Effector memory CD4-positive, alpha-beta T cell (primary cell): ENCODE measurements at regions not wholly inside any gene's neighbourhood (a gene's known extent, or its start where the extent isn't known, plus 50 kb on each side); places are given as distances from the start of the nearest gene placed in this dataset.
"Not testable (repeated sequence)": the region's sequence is repeated elsewhere in the genome, so short reads cannot be mapped to it uniquely, and the experiment has no call there.

Experiments
- DNase-seq, 3 donors: peaks; one replicate each; pipeline ENCODE4 v3.0.0-alpha.2; 2020
- H3K27ac ChIP-seq: 2 replicates; pipeline ENCODE4 v1.7.0; 2013; ENCODE audit warnings: mild to moderate bottlenecking, low read length, moderate library complexity; ENCODE audit not compliant: insufficient read depth, poor library complexity, severe bottlenecking
- H3K27me3 ChIP-seq: replicated peaks from 2 replicates; pipeline ENCODE4 v1.7.0; 2013; ENCODE audit warnings: mild to moderate bottlenecking, low read length; ENCODE audit not compliant: insufficient read depth, control insufficient read depth, poor library complexity, severe bottlenecking
- H3K36me3 ChIP-seq: 2 replicates; pipeline ENCODE4 v1.7.0; 2013; ENCODE audit warnings: mild to moderate bottlenecking, low read length, moderate library complexity; ENCODE audit not compliant: control insufficient read depth, insufficient read depth
- H3K4me1 ChIP-seq: 2 replicates; pipeline ENCODE4 v1.7.0; 2013; ENCODE audit warnings: low read length, mild to moderate bottlenecking; ENCODE audit not compliant: control insufficient read depth, insufficient read depth, poor library complexity, severe bottlenecking
- H3K4me3 ChIP-seq: 2 replicates; pipeline ENCODE4 v1.7.0; 2013; ENCODE audit warnings: low read length, low read depth, mild to moderate bottlenecking; ENCODE audit not compliant: insufficient read depth, poor library complexity, severe bottlenecking
- H3K9me3 ChIP-seq: 2 replicates; pipeline ENCODE4 v1.7.0; 2013; ENCODE audit warnings: mild to moderate bottlenecking, low read length, moderate library complexity; ENCODE audit not compliant: control insufficient read depth

DNA sequence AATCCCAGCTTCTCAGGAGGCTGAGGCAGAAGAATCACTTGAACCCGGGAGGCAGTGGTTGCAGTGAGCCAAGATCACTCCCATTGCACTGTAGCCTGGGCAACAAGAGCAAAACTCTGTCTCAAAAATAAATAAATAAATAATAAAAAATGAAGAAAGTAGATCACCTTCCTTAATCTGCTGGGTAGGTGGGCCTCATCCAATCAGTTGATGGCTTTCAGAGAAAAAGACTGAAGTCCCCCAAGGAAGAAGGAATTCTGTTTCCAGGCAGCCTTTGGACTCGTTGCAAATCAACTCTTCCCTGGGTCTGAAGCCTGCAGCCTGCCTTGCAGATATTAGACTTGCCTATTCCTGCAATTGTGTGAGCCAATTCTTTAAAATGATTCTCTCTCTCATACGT, 136.5 kb downstream of the TFCP2L1 start:
- no peak for DNase-seq
- no peaks in the 10 kb centered on the region for H3K4me1 ChIP-seq
- H3K9me3 ChIP-seq, result no peaks in the 10 kb centered on the region
- H3K36me3 ChIP-seq, result no peaks in the 10 kb centered on the region
- H3K27ac ChIP-seq, result no peak overlapping the region
- no peaks in the 10 kb centered on the region for H3K27me3 ChIP-seq
- no peak overlapping the region for H3K4me3 ChIP-seq

DNA sequence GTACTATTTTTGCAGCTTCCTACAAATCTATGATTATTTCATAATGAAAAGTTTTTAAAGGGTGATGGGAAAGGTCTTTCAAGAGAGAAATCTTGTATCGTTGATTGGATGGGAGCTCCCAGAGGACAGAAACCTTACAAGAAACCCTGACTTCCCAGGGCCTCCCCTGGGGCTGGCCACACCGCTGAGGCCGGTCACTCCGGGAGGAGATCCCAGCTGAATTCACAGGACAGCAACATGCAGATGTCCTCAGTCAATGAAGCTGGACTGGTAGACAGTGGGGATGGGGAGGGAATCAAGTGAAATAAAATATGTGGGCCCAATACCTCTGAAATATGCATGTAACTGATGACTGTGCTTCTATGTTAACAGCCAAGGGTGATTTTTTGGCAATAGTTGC, 135.6 kb downstream of the TFCP2L1 start:
- Histone ChIP-seq H3K4me3 (no peak overlapping the region), H3K9me3 (no peaks in the 10 kb centered on the region)

DNA sequence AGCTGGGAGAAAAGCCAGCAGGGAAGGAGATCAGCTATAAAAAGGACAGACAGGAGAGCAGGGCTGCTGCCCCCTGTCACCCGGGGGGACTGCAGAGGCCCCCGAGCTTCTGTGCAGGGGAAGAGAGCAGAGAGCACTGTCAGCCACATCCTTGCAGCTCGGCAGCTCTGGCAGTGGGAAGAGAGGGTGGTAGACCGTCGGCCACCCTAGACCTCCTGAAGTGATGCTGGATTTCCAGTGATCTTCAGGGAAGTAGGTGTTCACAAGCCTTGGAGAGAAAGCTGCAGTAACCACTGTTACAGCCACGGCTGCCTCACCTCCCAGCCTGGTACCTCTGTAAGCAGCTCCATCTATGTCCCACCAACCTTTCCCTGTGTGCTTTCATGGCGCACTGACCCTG, 134.9 kb downstream of the TFCP2L1 start:
- no peaks in the 10 kb centered on the region for H3K27me3 ChIP-seq
- no peak overlapping the region for H3K4me3 ChIP-seq
- no peak overlapping the region for H3K27ac ChIP-seq
- H3K4me1 ChIP-seq, result no peaks in the 10 kb centered on the region
- no peaks in the 10 kb centered on the region for H3K36me3 ChIP-seq
- no peaks in the 10 kb centered on the region for H3K9me3 ChIP-seq
- no peak for DNase-seq

More for the DNA sequence above, 135.6 kb downstream of the TFCP2L1 start:
- no peak for DNase-seq
- no peaks in the 10 kb centered on the region for H3K36me3 ChIP-seq
- no peaks in the 10 kb centered on the region for H3K27me3 ChIP-seq
- no peaks in the 10 kb centered on the region for H3K4me1 ChIP-seq
- H3K27ac ChIP-seq, result no peak overlapping the region

GRCh38 chr2:121150713-121151112, 134.3 kb downstream of the TFCP2L1 start:
- no peak overlapping the region for H3K27ac ChIP-seq
- no peaks in the 10 kb centered on the region for H3K9me3 ChIP-seq
- no peak for DNase-seq

DNA sequence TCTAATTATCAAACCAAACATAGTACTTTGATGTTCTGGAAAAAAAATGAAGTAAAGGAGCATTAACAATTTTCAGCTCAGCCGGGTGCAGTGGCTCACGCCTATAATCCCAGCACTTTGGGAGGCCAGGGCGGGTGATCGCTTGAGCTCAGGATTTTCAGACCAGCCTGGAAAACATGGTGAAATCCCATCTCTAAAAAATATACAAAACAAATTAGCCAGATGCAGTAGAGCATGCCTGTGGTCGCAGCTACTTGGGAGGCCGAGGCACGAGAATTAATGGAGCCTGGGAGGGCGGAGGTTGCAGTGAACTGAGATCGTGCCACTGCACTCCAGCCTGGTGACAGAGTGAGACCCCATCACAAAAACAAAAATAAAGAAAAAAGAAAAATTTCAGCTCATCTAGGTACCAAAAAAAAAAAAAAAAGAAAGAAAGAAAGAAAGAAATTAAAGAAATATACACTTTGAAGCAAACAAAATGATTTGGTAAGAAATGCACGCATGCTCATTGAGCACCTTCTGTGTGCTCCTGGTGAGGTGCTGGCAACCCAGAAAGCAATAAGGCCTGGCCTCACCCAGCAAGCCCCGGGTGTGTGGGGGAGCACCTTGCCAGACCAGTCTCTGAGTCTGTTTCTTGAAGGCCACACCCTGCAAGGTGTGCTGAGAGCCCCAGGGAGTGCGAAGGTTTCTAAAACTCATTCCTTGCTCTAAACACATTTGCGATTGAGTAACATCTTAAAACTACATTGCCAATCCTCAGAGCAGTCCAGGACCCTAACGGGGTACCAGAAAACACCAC, 133.5 kb downstream of the TFCP2L1 start:
- no peak overlapping the region for H3K4me3 ChIP-seq
- H3K27me3 ChIP-seq, result no peaks in the 10 kb centered on the region
- no peak overlapping the region for H3K27ac ChIP-seq
- H3K36me3 ChIP-seq, result no peaks in the 10 kb centered on the region
- DNase-seq, result no peak
- no peaks in the 10 kb centered on the region for H3K4me1 ChIP-seq
- H3K9me3 ChIP-seq, result no peaks in the 10 kb centered on the region

More at GRCh38 chr2:121150713-121151112, 134.3 kb downstream of the TFCP2L1 start:
- H3K36me3 ChIP-seq, result no peaks in the 10 kb centered on the region
- H3K27me3 ChIP-seq, result no peaks in the 10 kb centered on the region
- H3K4me3 ChIP-seq, result no peak overlapping the region
- no peaks in the 10 kb centered on the region for H3K4me1 ChIP-seq

- no peaks in the 10 kb centered on the region for H3K27me3 ChIP-seq
- no peak overlapping the region for H3K27ac ChIP-seq
- H3K4me3 ChIP-seq, result no peak overlapping the region
- no peaks in the 10 kb centered on the region for H3K4me1 ChIP-seq
- H3K9me3 ChIP-seq, result no peaks in the 10 kb centered on the region
- no peaks in the 10 kb centered on the region for H3K36me3 ChIP-seq
- DNase-seq, result no peak
Measured at GRCh38 chr2:121152861-121153260, 132.1 kb downstream of the TFCP2L1 start.

GRCh38 chr2:121153516-121153915, 131.5 kb downstream of the TFCP2L1 start:
- no peak overlapping the region for H3K27ac ChIP-seq
- no peak for DNase-seq
- no peak overlapping the region for H3K4me3 ChIP-seq
- no peaks in the 10 kb centered on the region for H3K4me1 ChIP-seq
- no peaks in the 10 kb centered on the region for H3K36me3 ChIP-seq
- H3K27me3 ChIP-seq, result no peaks in the 10 kb centered on the region
- peaks cover 3% of the 10 kb centered on the region for H3K9me3 ChIP-seq

DNA sequence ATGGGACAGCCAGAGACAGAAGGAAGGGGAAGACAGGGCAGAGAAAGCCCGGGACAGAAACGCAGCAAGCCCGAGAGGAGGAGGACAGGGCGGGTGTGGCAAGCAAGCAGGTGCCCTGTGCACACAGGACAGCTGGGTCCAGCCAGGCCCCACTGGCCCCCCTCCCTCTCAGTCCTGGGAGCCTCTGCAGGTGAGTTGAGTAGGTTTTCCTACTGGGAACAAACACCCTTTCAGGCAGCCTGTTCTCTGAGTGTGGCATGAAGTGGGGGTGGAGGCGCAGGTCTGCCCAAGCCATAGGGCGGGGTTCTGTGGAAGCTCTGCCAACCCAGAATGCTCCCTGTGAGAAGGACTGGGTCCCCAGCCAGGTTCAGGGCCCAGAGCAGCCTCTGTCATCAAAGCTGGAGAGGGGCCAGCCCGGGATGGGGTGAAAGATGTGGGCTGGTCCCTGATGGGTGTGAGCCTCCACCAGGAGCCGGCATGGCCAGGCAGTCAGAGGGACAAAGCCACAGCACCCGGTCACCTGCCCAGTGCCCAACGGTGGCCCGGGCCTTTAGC, 129.4 kb downstream of the TFCP2L1 start:
- Histone ChIP-seq H3K27me3 (no peaks in the 10 kb centered on the region), H3K4me3 (no peak overlapping the region), H3K9me3 (peaks cover 4% of the 10 kb centered on the region), H3K36me3 (no peaks in the 10 kb centered on the region), H3K4me1 (no peaks in the 10 kb centered on the region), H3K27ac (no peak overlapping the region)
- no peak for DNase-seq

DNA sequence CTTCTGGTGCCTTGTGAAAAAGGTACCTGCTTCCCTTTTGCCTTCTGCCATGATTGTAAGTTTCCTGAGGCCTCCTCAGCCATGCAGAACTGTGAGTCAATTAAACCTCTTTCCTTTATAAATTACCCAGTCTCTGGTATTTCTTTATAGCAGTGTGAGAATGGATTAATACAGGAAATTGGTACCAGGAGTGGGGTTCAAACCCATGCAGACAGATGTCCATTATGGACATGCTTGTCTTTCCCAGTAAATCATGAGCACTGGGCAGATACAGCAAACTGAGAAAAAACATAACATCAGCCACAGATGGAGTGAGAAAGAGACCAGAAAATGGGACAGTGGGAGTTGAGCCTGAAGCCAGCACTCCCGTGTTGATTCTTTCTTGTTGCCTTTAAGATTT, 127.5 kb downstream of the TFCP2L1 start:
- not testable (repeated sequence) for H3K27ac ChIP-seq, H3K4me3 ChIP-seq, H3K9me3 ChIP-seq, H3K4me1 ChIP-seq, DNase-seq, H3K27me3 ChIP-seq, H3K36me3 ChIP-seq

- peaks cover 4% of the 10 kb centered on the region for H3K9me3 ChIP-seq
- H3K27me3 ChIP-seq, result no peaks in the 10 kb centered on the region
- H3K4me1 ChIP-seq, result no peaks in the 10 kb centered on the region
- H3K27ac ChIP-seq, result no peak overlapping the region
- H3K4me3 ChIP-seq, result no peak overlapping the region
- DNase-seq, result no peak
- no peaks in the 10 kb centered on the region for H3K36me3 ChIP-seq
Measured at GRCh38 chr2:121159291-121160071, 125.5 kb downstream of the TFCP2L1 start.
